MM.1S (cell line): ENCODE measurements at regions not wholly inside any gene's neighbourhood (a gene's known extent, or its start where the extent isn't known, plus 50 kb on each side); places are given as distances from the start of the nearest gene placed in this dataset.

Experiments used
- EZH2 ChIP-seq: fragments of 300-600 bp; sonication (generic); optimal IDR thresholded peaks from 2 replicates; pipeline ENCODE3; 2017; ENCODE audit warnings: low read depth, mild to moderate bottlenecking, antibody characterized with exemption, low read length, mixed read lengths
- EZH2phosphoT487 ChIP-seq: fragments of 300-600 bp; sonication (generic); IDR thresholded peaks from 2 replicates; pipeline ENCODE4 v1.6.1; 2018; ENCODE audit warnings: antibody characterized with exemption, low read length
- TF ChIP-seq, protein P1 (sequence below): fragments of 300-600 bp; sonication (generic); IDR thresholded peaks from 2 replicates; pipeline ENCODE4 v1.5.1; 2016; ENCODE audit warnings: antibody characterized with exemption, low read length, mixed read lengths

- TF ChIP-seq EZH2: no peak
- TF ChIP-seq, protein P1, sequence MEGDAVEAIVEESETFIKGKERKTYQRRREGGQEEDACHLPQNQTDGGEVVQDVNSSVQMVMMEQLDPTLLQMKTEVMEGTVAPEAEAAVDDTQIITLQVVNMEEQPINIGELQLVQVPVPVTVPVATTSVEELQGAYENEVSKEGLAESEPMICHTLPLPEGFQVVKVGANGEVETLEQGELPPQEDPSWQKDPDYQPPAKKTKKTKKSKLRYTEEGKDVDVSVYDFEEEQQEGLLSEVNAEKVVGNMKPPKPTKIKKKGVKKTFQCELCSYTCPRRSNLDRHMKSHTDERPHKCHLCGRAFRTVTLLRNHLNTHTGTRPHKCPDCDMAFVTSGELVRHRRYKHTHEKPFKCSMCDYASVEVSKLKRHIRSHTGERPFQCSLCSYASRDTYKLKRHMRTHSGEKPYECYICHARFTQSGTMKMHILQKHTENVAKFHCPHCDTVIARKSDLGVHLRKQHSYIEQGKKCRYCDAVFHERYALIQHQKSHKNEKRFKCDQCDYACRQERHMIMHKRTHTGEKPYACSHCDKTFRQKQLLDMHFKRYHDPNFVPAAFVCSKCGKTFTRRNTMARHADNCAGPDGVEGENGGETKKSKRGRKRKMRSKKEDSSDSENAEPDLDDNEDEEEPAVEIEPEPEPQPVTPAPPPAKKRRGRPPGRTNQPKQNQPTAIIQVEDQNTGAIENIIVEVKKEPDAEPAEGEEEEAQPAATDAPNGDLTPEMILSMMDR: no peak
- TF ChIP-seq EZH2phosphoT487: no peak
Measured at GRCh38 chr12:24411948-24412347, 462.5 kb upstream of the SOX5 start.
